Heart left ventricle (tissue), 16 donors: ENCODE measurements at regions not wholly inside any gene's neighbourhood (a gene's known extent, or its start where the extent isn't known, plus 50 kb on each side); places are given as distances from the start of the nearest gene placed in this dataset.

Experiments
- ATAC-seq, 4 donors: fragments of 200-7000 bp; cut with Tn5 transposase; one replicate each; pipeline ENCODE4 v1.9.1; 2020 to 2022; ENCODE audit warnings: moderate library complexity in 4 of 4, mild to moderate bottlenecking in 3 of 4, moderate number of reproducible peaks in 1 of 4
- DNase-seq, 5 donors: peaks; one replicate each; pipeline ENCODE4 v3.0.0-alpha.2; 2020
- H3K27ac ChIP-seq, 12 donors: fragments of 200-600 bp; sonication (generic) in 4 of 12; one replicate each; pipeline versions ENCODE4 v1.5.0 to v1.8.0; 2016 to 2022; ENCODE audit warnings: mild to moderate bottlenecking in 2 of 12
- H3K27me3 ChIP-seq, 9 donors: fragments of 200-600 bp; sonication (generic) in 2 of 9; one replicate each; pipeline versions ENCODE4 v1.5.1 to v1.8.0; 2016 to 2022; ENCODE audit warnings: mild to moderate bottlenecking in 3 of 9
- H3K36me3 ChIP-seq, 9 donors: fragments of 200-600 bp; sonication (generic) in 2 of 9; one replicate each; pipeline versions ENCODE4 v1.5.0 to v1.8.0; 2018 to 2022; ENCODE audit warnings: mild to moderate bottlenecking in 2 of 9
- H3K4me1 ChIP-seq, 12 donors: fragments of 200-600 bp; sonication (generic) in 4 of 12; one replicate each; pipeline versions ENCODE4 v1.5.0 to v1.8.0; 2016 to 2022; ENCODE audit warnings: mild to moderate bottlenecking in 3 of 12
- H3K4me3 ChIP-seq, 12 donors: fragments of 200-600 bp; sonication (generic) in 4 of 12; one replicate each; pipeline versions ENCODE4 v1.5.0 to v1.8.0; 2017 to 2022; ENCODE audit warnings: mild to moderate bottlenecking in 9 of 12, moderate library complexity in 4 of 12
- H3K9me3 ChIP-seq, 12 donors: fragments of 200-600 bp; sonication (generic) in 4 of 12; one replicate each; pipeline versions ENCODE4 v1.5.0 to v1.8.0; 2016 to 2022; ENCODE audit warnings: mild to moderate bottlenecking in 1 of 12
- CTCF ChIP-seq, 12 donors: fragments of 200-600 bp; sonication (generic) in 4 of 12; IDR thresholded peaks; one replicate each; pipeline versions ENCODE4 v1.5.0 to v1.8.0; 2018 to 2022; ENCODE audit warnings: antibody characterized with exemption in 12 of 12, mild to moderate bottlenecking in 5 of 12
- POLR2A ChIP-seq, 2 donors: fragments of 450-650 bp; IDR thresholded peaks; one replicate each; pipeline ENCODE4 v1.6.1; 2017; ENCODE audit warnings: antibody characterized with exemption in 2 of 2, mild to moderate bottlenecking in 2 of 2, moderate library complexity in 2 of 2
- WGBS, 4 donors: extraction: QIAGEN DNeasy Blood & Tissue Kit in 2 of 4; methylation state at CpG; one replicate each; pipeline versions ENCODE4 v1.1.5 to v1.1.7; 2013 to 2018; 5-methylcytosine and 5-hydroxymethylcytosine counted together
- intact Hi-C, 10 donors: fragments of 100-400 bp; cut with DNase I; formaldehyde crosslinking; loops; one replicate each; pipeline versions ENCODE4 v1.11.1 to v1.14.2; 2022
- donor health status: ischemic (EF 13 %, LVEDD 7.1; RV severe dilation, severe dysfunction).
- donor health status: healthy with polysubstance abuse.
- donor health status: DM: no; HTN: yes; CAD: no.
- donor health status: DM: no; HTN: no; CAD: no.
- donor health status: ischemic (EF 25% LVEDD 6.9; RV normal size, moderate dysfunction).
- donor health status: ischemic (EF 25% LVEDD 5.7; RV mildly dilated, moderate dysfunction).
- donor health status: healthy.
- donor health status: DM: yes; HTN: yes; CAD: no.
- donor health status: ischemic (EF 35%, LVEDD 5.7; RV mildly dilated, moderate dysfunction).
- donor health status: nonischemic (EF 11% LVEDD 7.7; RV severe dilation, severe dysfunction).
- donor health status: DM: yes; HTN: yes; CAD: no.
- donor health status: PGD.
- donor health status: ischemic (EF 29% LVEDD 5.4; RV normal size, mild dysfunction).
- donor health status: nonischemic (EF 23%, LVEDD 6.1; RV moderate dilation, normal function).

- intact Hi-C loops, result no loop called here
- Histone ChIP-seq H3K36me3 (no peaks in the 10 kb centered on the region), H3K4me1 (no peaks in the 10 kb centered on the region), H3K27ac (no peak overlapping the region), H3K4me3 (no peak overlapping the region), H3K9me3 (no peaks in the 10 kb centered on the region), H3K27me3 (peaks cover 0 to 8% (median 4%) of the 10 kb centered on the region in 9 donors)
- ATAC-seq, result no peak
- DNase-seq, result no peak
- 70 to 91% (median 89%) methylated on average over 5 of the region's 5 CpGs for WGBS, 4 donors
- no peak for TF ChIP-seq CTCF (IDR thresholded peaks at IDR 0.05)
- no peak for TF ChIP-seq POLR2A (IDR thresholded peaks at IDR 0.05)
Observed at GRCh38 chr11:71194710-71195109, 57.7 kb downstream of the SHANK2 start.

GRCh38 chr11:71193431-71193830 is 58.9 kb downstream of the SHANK2 start:
- H3K36me3 ChIP-seq, result no peaks in the 10 kb centered on the region
- H3K27me3 ChIP-seq, result peaks cover 0 to 8% (median 4%) of the 10 kb centered on the region in 9 donors
- H3K9me3 ChIP-seq, result no peaks in the 10 kb centered on the region
- H3K4me1 ChIP-seq, result no peaks in the 10 kb centered on the region
- WGBS, 4 donors, result 77 to 82% (median 81%) methylated on average over 3 to 10 of the region's 10 CpGs
- DNase-seq, result no peak
- no peak for ATAC-seq
- no peak overlapping the region for H3K4me3 ChIP-seq
- no peak overlapping the region for H3K27ac ChIP-seq
- TF ChIP-seq CTCF (IDR thresholded peaks at IDR 0.05) (no peak), POLR2A (IDR thresholded peaks at IDR 0.05) (no peak)
- intact Hi-C loops, result no loop called here

- 74 to 80% (median 77%) methylated on average over 3 of the region's 3 CpGs for whole genome bisulfite sequencing, 4 donors
- ATAC-seq, result no peak
- no peaks in the 10 kb centered on the region for H3K36me3 ChIP-seq
- no peak overlapping the region for H3K27ac ChIP-seq
- intact Hi-C loops, result no loop called here
- H3K9me3 ChIP-seq, result no peaks in the 10 kb centered on the region
- DNase-seq, result no peak
- TF ChIP-seq CTCF (IDR thresholded peaks at IDR 0.05) (no peak), POLR2A (IDR thresholded peaks at IDR 0.05) (no peak)
- no peak overlapping the region for H3K4me3 ChIP-seq
- no peaks in the 10 kb centered on the region for H3K4me1 ChIP-seq
- peaks cover 0 to 8% (median 4%) of the 10 kb centered on the region in 9 donors for H3K27me3 ChIP-seq
Observed at GRCh38 chr11:71192629-71193028, 59.7 kb downstream of the SHANK2 start.

GRCh38 chr11:71191201-71191600 is 61.2 kb downstream of the SHANK2 start:
- Histone ChIP-seq H3K9me3 (no peaks in the 10 kb centered on the region), H3K4me3 (no peak overlapping the region), H3K36me3 (no peaks in the 10 kb centered on the region), H3K4me1 (no peaks in the 10 kb centered on the region), H3K27ac (no peak overlapping the region), H3K27me3 (peaks cover 0 to 8% (median 0%) of the 10 kb centered on the region in 9 donors)
- TF ChIP-seq CTCF (IDR thresholded peaks at IDR 0.05) (no peak), POLR2A (IDR thresholded peaks at IDR 0.05) (no peak)
- intact Hi-C loops, result no loop called here
- DNase-seq (no peak), ATAC-seq (no peak)
- WGBS, 4 donors, result 62 to 73% (median 69%) methylated on average over 8 of the region's 8 CpGs
